Prostate gland (tissue), 2 donors: ENCODE measurements at regions not wholly inside any gene's neighbourhood (a gene's known extent, or its start where the extent isn't known, plus 50 kb on each side); places are given as distances from the start of the nearest gene placed in this dataset.

Experiments
- CTCF ChIP-seq, 4 experiments: fragments of 200-600 bp in 2 of 4; fragments of 450-650 bp in 2 of 4; sonication (generic) in 2 of 4; IDR thresholded peaks; 1 replicate in 3 of 4; 2 replicates in 1 of 4; pipeline ENCODE4 v1.5.1; 2016 to 2019; ENCODE audit warnings: antibody characterized with exemption in 4 of 4, mild to moderate bottlenecking in 2 of 4, moderate library complexity in 2 of 4
- POLR2A ChIP-seq: fragments of 450-650 bp; IDR thresholded peaks from one replicate; pipeline ENCODE4 v1.6.1; 2016; ENCODE audit warnings: antibody characterized with exemption, mild to moderate bottlenecking

- TF ChIP-seq POLR2A (no peak), CTCF (IDR thresholded peaks at IDR 0.05) (no peak)
Measured at GRCh38 chr3:73140772-73141442, 79.4 kb downstream of the EBLN2 start.
